GM10266 (cell line): ENCODE measurements at regions not wholly inside any gene's neighbourhood (a gene's known extent, or its start where the extent isn't known, plus 50 kb on each side); places are given as distances from the start of the nearest gene placed in this dataset.

Experiments used
- DNase-seq: peaks from one replicate; pipeline ENCODE4 v3.0.0; 2012; ENCODE audit errors: extremely low spot score
- CTCF ChIP-seq: IDR thresholded peaks from 2 replicates; pipeline ENCODE4 v1.5.1; 2012; ENCODE audit warnings: mild to moderate bottlenecking, low read depth; ENCODE audit not compliant: control insufficient read depth, insufficient read depth; ENCODE audit errors: missing control alignments

- no peak for DNase-seq
- TF ChIP-seq CTCF: no peak
Observed at GRCh38 chr18:78208461-78208860, 771.2 kb upstream of the SALL3 start.

- no peak for DNase-seq
- no peak for TF ChIP-seq CTCF
Observed at GRCh38 chr18:78213361-78213994, 766.1 kb upstream of the SALL3 start.

- no peak for TF ChIP-seq CTCF
Observed at GRCh38 chr18:78221496-78221895, 758.1 kb upstream of the SALL3 start.

GRCh38 chr18:78228974-78229373 lies 750.6 kb upstream of the SALL3 start:
- no peak for DNase-seq
- TF ChIP-seq CTCF: no peak

More at GRCh38 chr18:78221496-78221895, 758.1 kb upstream of the SALL3 start:
- DNase-seq: no peak

GRCh38 chr18:78230911-78231310 lies 748.7 kb upstream of the SALL3 start:
- no peak for DNase-seq
- TF ChIP-seq CTCF: no peak

GRCh38 chr18:78232196-78232595 lies 747.4 kb upstream of the SALL3 start:
- no peak for DNase-seq
- no peak for TF ChIP-seq CTCF

- DNase-seq: no peak
- TF ChIP-seq CTCF: no peak
Observed at GRCh38 chr18:78237864-78238263, 741.8 kb upstream of the SALL3 start.
